GF-D8 (cell line): ENCODE measurements at regions not wholly inside any gene's neighbourhood (a gene's known extent, or its start where the extent isn't known, plus 50 kb on each side); places are given as distances from the start of the nearest gene placed in this dataset.
A peak's percentile ranks its signal among the peaks of the same experiment; 100 is the strongest.

Source experiments
- DNase-seq: peaks from one replicate; lab custom pipeline; 2025; lab: John Stamatoyannopoulos, UW

DNA sequence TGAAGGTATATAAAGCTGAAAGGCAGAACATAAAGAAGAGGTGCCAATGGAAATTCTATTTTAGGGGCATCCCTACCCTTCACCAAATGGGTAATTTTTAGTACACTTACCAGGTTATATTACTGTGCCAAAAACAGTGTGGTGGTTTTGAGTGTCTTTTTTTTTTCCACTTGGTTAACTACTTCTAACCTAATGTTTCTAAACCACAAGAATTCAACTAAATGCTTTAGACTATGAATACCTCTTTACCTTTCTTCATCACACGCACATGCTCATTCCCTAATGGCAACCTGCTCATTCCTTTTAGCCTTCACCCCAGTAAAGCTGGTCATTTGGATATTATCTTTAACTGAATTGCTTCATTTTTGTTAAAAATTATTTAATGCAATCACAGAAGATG is 215.6 kb downstream of the PIK3R1 start:
- no peak for DNase-seq

DNA sequence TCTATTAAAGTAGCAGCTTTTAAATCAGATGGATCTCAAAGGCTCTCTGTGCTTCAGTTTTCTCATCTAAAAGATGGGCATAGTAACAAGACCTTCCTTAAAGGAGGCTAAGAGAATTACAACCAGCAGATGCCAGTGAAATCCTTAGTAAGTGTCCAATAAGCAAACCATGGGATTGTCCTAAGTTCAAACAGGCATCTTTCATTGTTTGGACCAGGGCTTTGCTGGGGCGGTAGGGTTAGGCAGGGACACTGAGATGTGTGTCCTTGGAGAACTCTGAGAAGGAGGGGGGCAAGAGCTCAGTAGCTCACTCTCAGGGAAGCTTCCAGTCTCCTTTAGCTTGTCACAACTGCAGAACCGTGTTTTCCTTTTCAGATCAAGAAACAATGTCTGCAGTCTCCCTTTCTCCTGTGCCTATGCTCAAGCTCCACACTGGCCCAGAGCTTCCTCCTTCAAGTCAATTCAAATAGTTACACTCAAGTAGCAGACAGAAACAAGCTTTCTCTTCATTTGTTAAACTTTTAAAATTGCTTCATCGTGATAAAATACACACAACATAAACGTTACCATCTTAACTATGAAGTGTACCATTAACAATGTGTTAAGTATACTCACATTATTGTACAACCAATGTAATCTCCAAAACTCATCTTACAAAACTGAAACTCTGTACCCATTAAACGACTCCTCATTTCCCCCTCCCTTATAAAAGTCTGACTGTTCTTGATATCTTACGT is 216.2 kb downstream of the PIK3R1 start:
- no peak for DNase-seq

DNA sequence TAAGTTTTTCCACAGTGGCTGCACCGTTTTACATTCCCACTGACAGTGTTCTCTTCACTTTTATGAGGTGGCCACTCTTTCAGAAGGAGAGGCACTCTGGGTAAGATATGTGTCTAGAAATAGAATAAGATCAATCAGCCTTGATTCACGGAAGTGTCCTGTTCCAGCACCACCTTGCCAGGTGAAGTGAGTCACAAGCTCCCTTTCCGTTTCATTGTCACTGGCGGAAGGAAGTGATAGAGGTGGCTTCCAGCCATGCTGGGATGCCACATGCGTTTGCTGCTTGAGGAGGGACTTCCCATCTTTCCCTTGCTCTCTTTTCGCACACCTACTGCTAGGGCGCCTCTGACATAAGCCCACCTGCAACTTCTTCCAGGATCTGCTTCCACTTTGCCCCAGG is 217.1 kb downstream of the PIK3R1 start:
- DNase-seq: no peak

DNA sequence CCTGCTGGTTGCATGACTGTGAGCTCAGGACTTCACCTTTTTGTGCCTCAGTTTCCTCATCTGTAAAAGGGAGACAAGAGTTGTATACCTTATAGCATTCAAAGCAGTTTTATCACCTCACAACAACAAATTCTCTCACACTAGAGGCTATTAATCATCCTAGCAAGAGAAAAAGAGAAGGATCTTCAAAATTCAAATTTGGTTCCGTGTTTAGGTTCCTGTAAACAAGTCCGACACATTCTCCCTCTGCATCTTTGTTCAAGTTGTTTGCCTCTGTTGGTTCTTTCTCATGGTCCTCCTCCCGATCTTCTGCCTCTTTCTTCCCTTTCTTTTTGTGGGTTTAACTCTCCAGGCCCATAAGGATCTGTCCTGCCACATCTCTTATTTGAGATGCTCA is 218.0 kb downstream of the PIK3R1 start:
- DNase-seq: no peak

DNA sequence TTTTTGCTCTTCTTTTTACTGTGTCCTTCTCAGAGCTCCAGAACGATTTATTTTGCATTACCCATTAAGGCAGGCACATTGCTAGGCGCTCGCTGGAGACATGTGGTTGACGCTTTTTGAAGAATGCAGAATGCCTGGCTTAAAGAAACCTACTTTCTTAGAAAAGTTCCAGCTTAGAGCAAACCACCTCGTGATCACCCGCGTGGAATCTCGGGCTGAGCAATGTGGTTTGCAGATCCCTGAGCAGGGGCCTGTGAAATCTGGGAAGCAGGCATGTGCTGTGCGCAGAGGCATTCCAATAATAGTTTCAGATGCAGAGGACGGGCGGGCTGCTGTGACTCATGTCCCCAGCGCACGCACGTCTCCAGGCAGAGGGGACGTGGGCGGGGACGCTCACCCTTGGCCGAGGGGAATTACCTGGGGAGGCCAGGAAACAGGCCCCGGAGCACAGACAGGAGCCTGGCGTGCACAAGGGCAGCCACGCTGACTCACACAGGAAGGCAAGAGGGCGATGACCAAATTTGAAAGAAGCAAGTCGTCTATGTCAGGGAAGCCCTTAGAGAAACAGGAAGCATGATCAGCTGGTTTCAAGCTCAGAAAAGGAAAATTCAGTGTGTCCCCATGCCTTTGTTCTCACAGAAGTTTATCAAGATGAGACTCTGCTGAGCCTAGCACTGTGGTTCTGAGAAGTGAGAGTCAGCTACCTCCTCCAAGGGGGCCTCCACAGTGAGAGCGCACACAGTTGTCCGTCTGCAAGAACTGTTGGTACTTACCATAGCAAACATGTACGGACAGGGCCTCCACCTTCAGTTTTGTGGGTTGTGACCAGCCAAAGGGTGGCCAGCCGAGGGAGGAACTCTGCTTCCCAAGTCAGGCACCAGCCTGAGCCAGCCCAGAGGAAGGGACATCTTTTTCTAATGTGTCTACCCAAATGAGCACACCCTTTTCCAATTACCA is 218.6 kb downstream of the PIK3R1 start:
- peak; percentile 2 for DNase-seq

DNA sequence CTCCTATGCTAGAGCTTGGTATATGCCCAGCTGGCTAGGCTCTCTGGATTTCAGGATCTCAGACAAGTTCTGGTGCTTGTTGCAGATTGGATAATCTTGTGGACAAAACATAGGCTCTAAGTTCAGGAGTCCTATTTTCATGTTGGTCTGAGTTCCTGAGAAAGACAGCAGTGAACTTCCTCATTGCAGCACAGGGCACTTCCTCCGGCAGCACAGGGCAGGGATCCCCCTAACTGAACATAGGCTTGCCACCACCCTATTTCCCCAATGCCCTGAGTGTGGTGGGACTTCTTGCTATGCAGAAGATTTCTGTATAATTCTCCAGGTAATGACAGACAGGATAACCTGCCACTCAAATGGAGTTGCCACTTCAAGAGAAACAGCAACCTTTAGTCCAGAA is 220.1 kb downstream of the PIK3R1 start:
- DNase-seq: no peak

DNA sequence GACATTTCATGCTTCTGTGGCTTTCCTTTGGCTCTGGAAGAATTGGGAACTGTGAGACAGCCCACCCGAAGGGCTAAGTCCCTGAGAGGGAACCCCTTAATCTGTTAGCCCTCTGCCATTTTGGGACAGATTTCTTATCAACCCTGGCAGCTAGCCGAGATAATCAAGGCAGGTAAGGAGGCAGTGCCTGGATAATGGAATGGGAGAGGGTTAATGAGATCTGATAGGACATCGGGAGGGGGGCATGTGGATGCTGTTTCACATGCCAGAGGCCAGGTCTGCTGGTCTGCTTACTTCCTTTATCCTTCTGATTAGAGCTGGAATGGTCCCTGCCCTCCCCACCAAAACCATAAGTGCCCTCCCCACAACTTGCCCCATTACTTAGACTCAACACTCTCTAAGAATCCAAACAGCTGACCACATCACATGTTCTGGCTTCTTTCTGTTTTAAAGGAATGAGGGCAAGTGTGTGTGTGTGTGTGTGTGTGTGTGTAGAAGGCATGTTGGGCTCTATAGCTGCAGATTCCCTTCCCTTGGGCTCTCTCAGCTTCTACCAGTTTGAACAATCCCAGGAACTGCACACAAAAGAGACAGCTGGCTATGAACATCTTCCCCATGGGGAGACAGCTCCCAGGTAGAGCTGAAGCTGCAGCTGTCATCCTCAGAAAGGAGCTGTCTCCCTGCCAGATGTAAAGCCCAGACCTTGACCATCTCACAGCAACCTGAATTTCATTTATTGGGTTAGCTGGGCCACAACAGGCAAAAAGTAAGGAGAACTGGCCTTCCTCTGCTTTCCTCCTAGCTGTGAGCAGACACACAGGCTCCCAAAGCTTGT is 221.3 kb downstream of the PIK3R1 start:
- no peak for DNase-seq

GRCh38 chr5:68438876-68439275 is 223.3 kb downstream of the PIK3R1 start:
- DNase-seq: no peak

DNA sequence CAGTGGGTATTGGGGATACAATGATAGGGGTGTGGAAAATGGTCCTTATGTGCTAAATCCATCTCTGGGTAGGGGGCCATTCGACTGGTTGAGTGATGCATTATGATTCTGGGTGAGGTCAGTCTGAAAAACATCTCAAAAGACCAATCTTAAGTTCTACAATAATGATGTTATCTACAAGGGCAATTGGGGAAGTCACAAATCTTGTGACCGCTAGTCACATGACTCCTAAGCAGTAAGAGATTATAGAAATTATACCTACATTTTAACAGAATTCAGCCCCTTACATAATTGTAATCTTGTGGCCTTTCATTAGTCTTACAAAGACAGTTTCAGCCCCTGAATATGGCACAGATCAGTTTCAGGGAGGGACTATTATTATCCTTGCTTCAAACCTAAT is 224.7 kb downstream of the PIK3R1 start:
- DNase-seq: no peak

GRCh38 chr5:68440651-68441050 is 225.1 kb downstream of the PIK3R1 start:
- DNase-seq: no peak

GRCh38 chr5:68441309-68442073 is 225.9 kb downstream of the PIK3R1 start:
- no peak for DNase-seq

DNA sequence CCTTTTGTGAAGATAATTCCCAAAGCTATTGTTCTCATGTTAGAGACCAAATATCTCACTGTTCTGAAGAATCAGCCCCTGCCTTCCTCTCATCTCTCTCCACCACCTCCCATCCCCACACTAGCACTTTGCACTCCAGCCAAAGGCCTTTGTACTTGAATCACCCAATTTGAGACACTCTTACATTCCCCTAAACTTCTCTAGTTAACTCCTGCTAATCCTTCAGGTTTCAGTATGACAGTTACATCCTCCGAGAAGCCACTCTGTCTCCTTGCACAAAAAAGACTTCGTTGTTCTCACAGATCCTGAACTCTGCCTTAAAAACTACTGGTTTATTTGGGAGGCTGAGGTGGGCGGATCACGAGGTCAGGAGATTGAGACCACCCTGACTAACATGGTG is 227.5 kb downstream of the PIK3R1 start:
- no peak for DNase-seq

- DNase-seq: no peak
Observed at GRCh38 chr5:68444048-68444447, 228.5 kb downstream of the PIK3R1 start.

GRCh38 chr5:68444833-68445232 is 229.3 kb downstream of the PIK3R1 start:
- no peak for DNase-seq

- no peak for DNase-seq
Observed at GRCh38 chr5:68445257-68446069, 229.9 kb downstream of the PIK3R1 start.

DNA sequence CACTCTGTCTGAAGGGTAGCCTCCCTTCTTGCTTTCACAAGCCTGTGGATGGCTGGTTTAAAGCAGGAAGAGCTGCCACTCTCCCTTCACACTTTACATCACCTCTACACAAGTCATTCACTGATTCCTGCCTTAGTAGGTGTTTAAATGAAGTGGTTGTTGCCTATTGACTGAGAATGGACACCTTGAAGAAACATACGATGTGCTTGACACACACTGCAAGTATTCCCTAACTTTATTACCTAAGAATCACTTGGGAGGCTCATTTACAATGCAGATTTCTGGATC is 230.5 kb downstream of the PIK3R1 start:
- DNase-seq: no peak

DNA sequence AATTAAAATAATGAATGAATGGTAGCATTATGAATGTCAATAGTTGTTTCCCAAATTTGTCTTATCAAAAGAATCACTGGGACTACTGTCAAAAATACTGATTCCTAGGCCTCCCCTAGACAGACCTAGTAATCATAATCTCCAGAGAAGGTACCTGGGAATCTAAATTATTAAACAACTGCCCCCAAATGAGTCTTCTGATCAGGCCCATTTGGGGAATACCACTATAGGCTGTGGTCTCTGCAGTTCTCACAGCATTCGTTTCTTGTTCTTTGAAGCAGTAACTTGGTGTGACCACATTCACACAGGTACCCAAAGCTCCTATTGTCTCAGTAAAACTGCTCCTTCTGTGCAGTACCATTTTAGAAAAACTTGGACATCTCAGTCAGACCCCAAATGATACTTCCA is 230.9 kb downstream of the PIK3R1 start:
- DNase-seq: no peak

GRCh38 chr5:68447136-68447929 is 231.8 kb downstream of the PIK3R1 start:
- no peak for DNase-seq

DNA sequence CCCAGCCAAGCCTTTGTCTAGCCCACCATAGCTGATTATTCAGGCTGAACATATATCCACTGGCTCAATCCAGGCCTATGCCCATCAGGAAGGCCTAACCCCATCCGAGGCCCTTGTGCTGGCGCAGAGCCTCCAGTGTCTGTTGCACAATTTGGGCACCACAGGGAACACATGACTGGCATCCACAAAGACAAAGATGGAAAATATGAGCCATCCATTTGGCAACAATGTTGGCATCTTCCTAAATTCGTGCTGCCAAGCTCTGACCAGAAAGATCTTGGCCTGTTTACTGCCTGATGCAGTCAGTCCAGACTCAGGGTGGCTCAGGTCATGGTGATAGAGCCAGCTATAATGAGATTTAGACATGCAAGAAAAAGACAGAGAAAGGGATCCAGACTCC is 233.8 kb downstream of the PIK3R1 start:
- DNase-seq: no peak

GRCh38 chr5:68450245-68450852 is 234.8 kb downstream of the PIK3R1 start:
- no peak for DNase-seq
